DMS53 treated with DMSO at 0.1 percent for 48 hours (cell line): ENCODE measurements at regions not wholly inside any gene's neighbourhood (a gene's known extent, or its start where the extent isn't known, plus 50 kb on each side); places are given as distances from the start of the nearest gene placed in this dataset.
"Not testable (repeated sequence)": the region's sequence is repeated elsewhere in the genome, so short reads cannot be mapped to it uniquely, and the experiment has no call there.

ENCODE experiments used
- DNase-seq: peaks from one replicate; lab custom pipeline; 2025; ENCODE audit not compliant: unreplicated experiment; lab: John Stamatoyannopoulos, UW

- no peak for DNase-seq
Observed at GRCh38 chr17:83156408-83156807, 77.0 kb downstream of the METRNL start.

GRCh38 chr17:83159204-83160049 is 80.0 kb downstream of the METRNL start:
- no peak for DNase-seq

- no peak for DNase-seq
Observed at GRCh38 chr17:83160443-83161297, 81.3 kb downstream of the METRNL start.

GRCh38 chr17:83161298-83162034 is 82.1 kb downstream of the METRNL start:
- no peak for DNase-seq

- no peak for DNase-seq
Observed at GRCh38 chr17:83162035-83162745, 82.8 kb downstream of the METRNL start.

- DNase-seq = no peak
Observed at GRCh38 chr17:83164490-83164889, 85.1 kb downstream of the METRNL start.

GRCh38 chr17:83170571-83171260 is 91.3 kb downstream of the METRNL start:
- DNase-seq = no peak

- DNase-seq = no peak
Observed at GRCh38 chr17:83171661-83172060, 92.3 kb downstream of the METRNL start.

GRCh38 chr17:83172099-83172498 is 92.7 kb downstream of the METRNL start:
- DNase-seq = not testable (repeated sequence)

- not testable (repeated sequence) for DNase-seq
Observed at GRCh38 chr17:83172646-83173045, 93.2 kb downstream of the METRNL start.

GRCh38 chr17:83173180-83173913 is 93.9 kb downstream of the METRNL start:
- DNase-seq = not testable (repeated sequence)

GRCh38 chr17:83173914-83174361 is 94.5 kb downstream of the METRNL start:
- DNase-seq = no peak

GRCh38 chr17:83174362-83175118 is 95.1 kb downstream of the METRNL start:
- peak; percentile 55 for DNase-seq

- no peak for DNase-seq
Observed at GRCh38 chr17:83175119-83175821, 95.9 kb downstream of the METRNL start.

- DNase-seq = no peak
Observed at GRCh38 chr17:83175822-83176622, 96.6 kb downstream of the METRNL start.

GRCh38 chr17:83176623-83177583 is 97.5 kb downstream of the METRNL start:
- DNase-seq = no peak
